ENCODE measurements at regions not wholly inside any gene's neighbourhood (a gene's known extent, or its start where the extent isn't known, plus 50 kb on each side); places are given as distances from the start of the nearest gene placed in this dataset.

DNA sequence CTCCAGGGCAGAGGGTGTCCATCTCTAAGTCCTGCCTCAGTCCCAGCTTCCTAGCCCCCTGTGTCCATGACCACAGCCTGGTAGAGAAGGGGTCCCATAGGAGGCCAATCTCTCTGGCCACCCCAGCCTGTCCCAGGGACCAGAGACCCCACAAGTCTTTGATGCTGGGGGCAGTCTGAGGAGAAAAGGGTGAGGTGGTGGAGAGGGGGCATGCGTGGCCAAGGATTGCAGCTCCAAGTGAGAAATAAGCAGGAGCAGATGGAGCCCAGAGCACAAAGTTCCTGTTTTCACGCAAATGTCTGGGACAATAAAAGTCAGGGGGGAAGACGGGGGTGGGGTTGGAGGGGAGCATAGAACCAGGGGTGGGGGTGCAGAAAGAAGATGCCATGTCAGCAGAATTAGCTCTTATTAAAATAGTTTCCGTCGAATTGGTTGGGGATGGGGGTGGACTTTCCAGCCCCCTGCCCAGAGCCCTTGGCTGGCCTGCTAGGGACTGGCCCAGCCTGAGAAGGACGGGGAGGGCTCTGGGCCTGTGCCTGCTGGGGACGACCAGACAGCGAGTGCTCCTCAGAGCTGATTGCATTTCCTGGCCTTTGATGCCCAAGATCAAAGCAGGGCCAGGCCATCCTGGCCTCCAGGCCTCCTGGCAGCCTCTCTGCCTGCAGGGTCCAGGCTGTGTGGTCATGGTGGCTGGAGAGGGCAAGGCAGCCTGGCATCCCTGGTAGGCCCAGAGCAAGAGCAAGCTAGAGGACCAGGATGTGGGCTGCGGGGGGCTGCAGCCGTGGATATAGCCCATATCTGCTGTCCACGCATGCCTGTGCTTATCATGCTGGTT, 337.1 kb downstream of the DYSF start:
- Histone ChIP-seq H2AFZ (peak overlapping the region; percentile 66), H3K27ac (ENCODE audit: low read depth) (no peak overlapping the region), H3K27me3 (ENCODE audit: insufficient read depth) (no peaks in the 10 kb centered on the region), H3K79me2 (replicated peaks; ENCODE audit: insufficient read depth) (no peaks in the 10 kb centered on the region), H3F3A (replicated peaks; ENCODE audit: low read depth) (no peaks in the 10 kb centered on the region), H3K36me3 (ENCODE audit: insufficient read depth) (no peaks in the 10 kb centered on the region), H3K9me2 (ENCODE audit: insufficient read depth) (no peaks in the 10 kb centered on the region; the same call in 1 of the 2 replicates), H4K20me1 (replicated peaks; ENCODE audit: insufficient read depth) (no peaks in the 10 kb centered on the region), H3K4me2 (no peak overlapping the region), H3K4me3 (no peak overlapping the region), H3K4me1 (ENCODE audit: insufficient read depth) (no peaks in the 10 kb centered on the region)
- TF ChIP-seq EZH2 (IDR thresholded peaks at IDR 0.05; ENCODE audit: low read depth, unreplicated experiment) = no peak
- TF ChIP-seq, protein P1, sequence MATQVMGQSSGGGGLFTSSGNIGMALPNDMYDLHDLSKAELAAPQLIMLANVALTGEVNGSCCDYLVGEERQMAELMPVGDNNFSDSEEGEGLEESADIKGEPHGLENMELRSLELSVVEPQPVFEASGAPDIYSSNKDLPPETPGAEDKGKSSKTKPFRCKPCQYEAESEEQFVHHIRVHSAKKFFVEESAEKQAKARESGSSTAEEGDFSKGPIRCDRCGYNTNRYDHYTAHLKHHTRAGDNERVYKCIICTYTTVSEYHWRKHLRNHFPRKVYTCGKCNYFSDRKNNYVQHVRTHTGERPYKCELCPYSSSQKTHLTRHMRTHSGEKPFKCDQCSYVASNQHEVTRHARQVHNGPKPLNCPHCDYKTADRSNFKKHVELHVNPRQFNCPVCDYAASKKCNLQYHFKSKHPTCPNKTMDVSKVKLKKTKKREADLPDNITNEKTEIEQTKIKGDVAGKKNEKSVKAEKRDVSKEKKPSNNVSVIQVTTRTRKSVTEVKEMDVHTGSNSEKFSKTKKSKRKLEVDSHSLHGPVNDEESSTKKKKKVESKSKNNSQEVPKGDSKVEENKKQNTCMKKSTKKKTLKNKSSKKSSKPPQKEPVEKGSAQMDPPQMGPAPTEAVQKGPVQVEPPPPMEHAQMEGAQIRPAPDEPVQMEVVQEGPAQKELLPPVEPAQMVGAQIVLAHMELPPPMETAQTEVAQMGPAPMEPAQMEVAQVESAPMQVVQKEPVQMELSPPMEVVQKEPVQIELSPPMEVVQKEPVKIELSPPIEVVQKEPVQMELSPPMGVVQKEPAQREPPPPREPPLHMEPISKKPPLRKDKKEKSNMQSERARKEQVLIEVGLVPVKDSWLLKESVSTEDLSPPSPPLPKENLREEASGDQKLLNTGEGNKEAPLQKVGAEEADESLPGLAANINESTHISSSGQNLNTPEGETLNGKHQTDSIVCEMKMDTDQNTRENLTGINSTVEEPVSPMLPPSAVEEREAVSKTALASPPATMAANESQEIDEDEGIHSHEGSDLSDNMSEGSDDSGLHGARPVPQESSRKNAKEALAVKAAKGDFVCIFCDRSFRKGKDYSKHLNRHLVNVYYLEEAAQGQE (IDR thresholded peaks at IDR 0.05; ENCODE audit: unreplicated experiment) = no peak
- TF ChIP-seq, protein P2, sequence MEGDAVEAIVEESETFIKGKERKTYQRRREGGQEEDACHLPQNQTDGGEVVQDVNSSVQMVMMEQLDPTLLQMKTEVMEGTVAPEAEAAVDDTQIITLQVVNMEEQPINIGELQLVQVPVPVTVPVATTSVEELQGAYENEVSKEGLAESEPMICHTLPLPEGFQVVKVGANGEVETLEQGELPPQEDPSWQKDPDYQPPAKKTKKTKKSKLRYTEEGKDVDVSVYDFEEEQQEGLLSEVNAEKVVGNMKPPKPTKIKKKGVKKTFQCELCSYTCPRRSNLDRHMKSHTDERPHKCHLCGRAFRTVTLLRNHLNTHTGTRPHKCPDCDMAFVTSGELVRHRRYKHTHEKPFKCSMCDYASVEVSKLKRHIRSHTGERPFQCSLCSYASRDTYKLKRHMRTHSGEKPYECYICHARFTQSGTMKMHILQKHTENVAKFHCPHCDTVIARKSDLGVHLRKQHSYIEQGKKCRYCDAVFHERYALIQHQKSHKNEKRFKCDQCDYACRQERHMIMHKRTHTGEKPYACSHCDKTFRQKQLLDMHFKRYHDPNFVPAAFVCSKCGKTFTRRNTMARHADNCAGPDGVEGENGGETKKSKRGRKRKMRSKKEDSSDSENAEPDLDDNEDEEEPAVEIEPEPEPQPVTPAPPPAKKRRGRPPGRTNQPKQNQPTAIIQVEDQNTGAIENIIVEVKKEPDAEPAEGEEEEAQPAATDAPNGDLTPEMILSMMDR (conservative IDR thresholded peaks at IDR 0.05; ENCODE audit: low read depth in 2 of 2) = no peak
- TF ChIP-seq EZH2phosphoT487 (IDR thresholded peaks at IDR 0.05; ENCODE audit: unreplicated experiment) = no peak
- TF ChIP-seq POLR2AphosphoS5 (IDR thresholded peaks at IDR 0.05; ENCODE audit: low read depth) = no peak
- TF ChIP-seq ZNF114 (CRISPR knock-in tag; IDR thresholded peaks at IDR 0.05) = no peak
- no peak for TF ChIP-seq STAT1 (IDR thresholded peaks at IDR 0.05; ENCODE audit: unreplicated experiment)
- TF ChIP-seq ZNF331 (CRISPR knock-in tag; IDR thresholded peaks at IDR 0.05; ENCODE audit: low read depth) = no peak
- TF ChIP-seq NANOG (IDR thresholded peaks at IDR 0.05; ENCODE audit: borderline replicate concordance) = no peak
- no peak for TF ChIP-seq JUNB (IDR thresholded peaks at IDR 0.05; ENCODE audit: unreplicated experiment)
- no peak for TF ChIP-seq CREB1 (CRISPR knock-in tag; IDR thresholded peaks at IDR 0.05; ENCODE audit: low read depth)
- TF ChIP-seq, protein P3, sequence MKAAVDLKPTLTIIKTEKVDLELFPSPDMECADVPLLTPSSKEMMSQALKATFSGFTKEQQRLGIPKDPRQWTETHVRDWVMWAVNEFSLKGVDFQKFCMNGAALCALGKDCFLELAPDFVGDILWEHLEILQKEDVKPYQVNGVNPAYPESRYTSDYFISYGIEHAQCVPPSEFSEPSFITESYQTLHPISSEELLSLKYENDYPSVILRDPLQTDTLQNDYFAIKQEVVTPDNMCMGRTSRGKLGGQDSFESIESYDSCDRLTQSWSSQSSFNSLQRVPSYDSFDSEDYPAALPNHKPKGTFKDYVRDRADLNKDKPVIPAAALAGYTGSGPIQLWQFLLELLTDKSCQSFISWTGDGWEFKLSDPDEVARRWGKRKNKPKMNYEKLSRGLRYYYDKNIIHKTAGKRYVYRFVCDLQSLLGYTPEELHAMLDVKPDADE (IDR thresholded peaks at IDR 0.05) = no peak
- TF ChIP-seq, protein P4, sequence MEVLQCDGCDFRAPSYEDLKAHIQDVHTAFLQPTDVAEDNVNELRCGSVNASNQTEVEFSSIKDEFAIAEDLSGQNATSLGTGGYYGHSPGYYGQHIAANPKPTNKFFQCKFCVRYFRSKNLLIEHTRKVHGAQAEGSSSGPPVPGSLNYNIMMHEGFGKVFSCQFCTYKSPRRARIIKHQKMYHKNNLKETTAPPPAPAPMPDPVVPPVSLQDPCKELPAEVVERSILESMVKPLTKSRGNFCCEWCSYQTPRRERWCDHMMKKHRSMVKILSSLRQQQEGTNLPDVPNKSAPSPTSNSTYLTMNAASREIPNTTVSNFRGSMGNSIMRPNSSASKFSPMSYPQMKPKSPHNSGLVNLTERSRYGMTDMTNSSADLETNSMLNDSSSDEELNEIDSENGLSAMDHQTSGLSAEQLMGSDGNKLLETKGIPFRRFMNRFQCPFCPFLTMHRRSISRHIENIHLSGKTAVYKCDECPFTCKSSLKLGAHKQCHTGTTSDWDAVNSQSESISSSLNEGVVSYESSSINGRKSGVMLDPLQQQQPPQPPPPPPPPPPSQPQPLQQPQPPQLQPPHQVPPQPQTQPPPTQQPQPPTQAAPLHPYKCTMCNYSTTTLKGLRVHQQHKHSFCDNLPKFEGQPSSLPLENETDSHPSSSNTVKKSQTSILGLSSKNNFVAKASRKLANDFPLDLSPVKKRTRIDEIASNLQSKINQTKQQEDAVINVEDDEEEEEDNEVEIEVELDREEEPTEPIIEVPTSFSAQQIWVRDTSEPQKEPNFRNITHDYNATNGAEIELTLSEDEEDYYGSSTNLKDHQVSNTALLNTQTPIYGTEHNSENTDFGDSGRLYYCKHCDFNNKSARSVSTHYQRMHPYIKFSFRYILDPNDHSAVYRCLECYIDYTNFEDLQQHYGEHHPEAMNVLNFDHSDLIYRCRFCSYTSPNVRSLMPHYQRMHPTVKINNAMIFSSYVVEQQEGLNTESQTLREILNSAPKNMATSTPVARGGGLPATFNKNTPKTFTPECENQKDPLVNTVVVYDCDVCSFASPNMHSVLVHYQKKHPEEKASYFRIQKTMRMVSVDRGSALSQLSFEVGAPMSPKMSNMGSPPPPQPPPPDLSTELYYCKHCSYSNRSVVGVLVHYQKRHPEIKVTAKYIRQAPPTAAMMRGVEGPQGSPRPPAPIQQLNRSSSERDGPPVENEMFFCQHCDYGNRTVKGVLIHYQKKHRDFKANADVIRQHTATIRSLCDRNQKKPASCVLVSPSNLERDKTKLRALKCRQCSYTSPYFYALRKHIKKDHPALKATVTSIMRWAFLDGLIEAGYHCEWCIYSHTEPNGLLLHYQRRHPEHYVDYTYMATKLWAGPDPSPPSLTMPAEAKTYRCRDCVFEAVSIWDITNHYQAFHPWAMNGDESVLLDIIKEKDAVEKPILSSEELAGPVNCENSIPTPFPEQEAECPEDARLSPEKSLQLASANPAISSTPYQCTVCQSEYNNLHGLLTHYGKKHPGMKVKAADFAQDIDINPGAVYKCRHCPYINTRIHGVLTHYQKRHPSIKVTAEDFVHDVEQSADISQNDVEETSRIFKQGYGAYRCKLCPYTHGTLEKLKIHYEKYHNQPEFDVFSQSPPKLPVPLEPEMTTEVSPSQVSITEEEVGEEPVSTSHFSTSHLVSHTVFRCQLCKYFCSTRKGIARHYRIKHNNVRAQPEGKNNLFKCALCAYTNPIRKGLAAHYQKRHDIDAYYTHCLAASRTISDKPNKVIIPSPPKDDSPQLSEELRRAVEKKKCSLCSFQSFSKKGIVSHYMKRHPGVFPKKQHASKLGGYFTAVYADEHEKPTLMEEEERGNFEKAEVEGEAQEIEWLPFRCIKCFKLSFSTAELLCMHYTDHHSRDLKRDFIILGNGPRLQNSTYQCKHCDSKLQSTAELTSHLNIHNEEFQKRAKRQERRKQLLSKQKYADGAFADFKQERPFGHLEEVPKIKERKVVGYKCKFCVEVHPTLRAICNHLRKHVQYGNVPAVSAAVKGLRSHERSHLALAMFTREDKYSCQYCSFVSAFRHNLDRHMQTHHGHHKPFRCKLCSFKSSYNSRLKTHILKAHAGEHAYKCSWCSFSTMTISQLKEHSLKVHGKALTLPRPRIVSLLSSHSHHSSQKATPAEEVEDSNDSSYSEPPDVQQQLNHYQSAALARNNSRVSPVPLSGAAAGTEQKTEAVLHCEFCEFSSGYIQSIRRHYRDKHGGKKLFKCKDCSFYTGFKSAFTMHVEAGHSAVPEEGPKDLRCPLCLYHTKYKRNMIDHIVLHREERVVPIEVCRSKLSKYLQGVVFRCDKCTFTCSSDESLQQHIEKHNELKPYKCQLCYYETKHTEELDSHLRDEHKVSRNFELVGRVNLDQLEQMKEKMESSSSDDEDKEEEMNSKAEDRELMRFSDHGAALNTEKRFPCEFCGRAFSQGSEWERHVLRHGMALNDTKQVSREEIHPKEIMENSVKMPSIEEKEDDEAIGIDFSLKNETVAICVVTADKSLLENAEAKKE (CRISPR knock-in tag; IDR thresholded peaks at IDR 0.05) = no peak
- Mint-ChIP-seq H3K9me3 (no peaks in the 10 kb centered on the region; the same call in 2 of the 3 replicates), H3K4me3 (no peak overlapping the region), H3K27me3 (ENCODE audit: insufficient read depth, low read depth, poor library complexity) (peaks cover 6% of the 10 kb centered on the region), H3K36me3 (ENCODE audit: low read depth) (no peaks in the 10 kb centered on the region), H3K4me1 (peaks cover 7% of the 10 kb centered on the region; the same call in 1 of the 3 replicates), H3K27ac (no peak overlapping the region)
- ATAC-seq = no peak
- DNase-seq (ENCODE audit: low spot score) = no peak
